ENCODE measurements at regions not wholly inside any gene's neighbourhood (a gene's known extent, or its start where the extent isn't known, plus 50 kb on each side); places are given as distances from the start of the nearest gene placed in this dataset.
A peak's percentile ranks its signal among the peaks of the same experiment; 100 is the strongest.
"Not testable (repeated sequence)": the region's sequence is repeated elsewhere in the genome, so short reads cannot be mapped to it uniquely, and the experiment has no call there.

DNA sequence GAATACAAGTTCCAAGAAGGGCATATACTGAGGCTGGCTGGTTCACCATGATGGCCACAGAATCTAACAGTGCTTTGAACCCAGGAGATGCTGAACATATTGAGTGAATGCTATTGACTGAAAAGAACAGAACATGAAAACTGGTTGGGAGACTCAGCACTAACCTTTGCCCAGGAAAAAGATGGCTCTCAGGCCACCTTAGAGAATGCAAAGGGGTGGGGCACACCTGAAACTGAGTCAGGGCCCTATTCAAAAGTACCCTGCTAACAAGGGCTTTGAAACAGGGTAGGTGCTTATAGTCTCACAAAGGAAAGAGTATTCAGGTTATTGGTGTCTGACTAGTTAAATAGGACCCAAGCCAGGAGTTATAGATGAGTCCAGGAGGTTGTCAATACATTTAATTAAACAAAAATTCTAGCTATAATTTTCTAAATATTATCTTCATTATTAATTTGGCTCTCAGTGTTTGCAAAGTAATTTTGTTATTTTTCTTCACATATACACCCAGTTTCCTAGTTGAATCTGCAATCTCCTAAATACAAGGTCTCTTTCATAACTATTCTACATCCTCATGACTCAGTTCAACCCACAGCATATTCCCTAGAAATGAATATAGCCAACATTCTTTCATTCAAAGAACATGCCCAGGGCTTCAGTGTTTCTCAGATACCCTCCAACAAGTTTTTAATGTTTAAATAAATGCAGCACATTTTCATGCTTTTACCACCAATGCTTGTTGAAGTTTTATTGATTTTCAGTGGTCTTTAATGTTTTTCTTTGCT is 144.2 kb upstream of the RAPGEF2 start:
- no peak for DNase-seq (ENCODE audit: low read depth)

GRCh38 chr4:158962393-158962792 is 140.5 kb upstream of the RAPGEF2 start:
- no peak for DNase-seq (ENCODE audit: low read depth)

- not testable (repeated sequence) for DNase-seq (ENCODE audit: low read depth)
These were observed 139.6 kb upstream of the RAPGEF2 start for GRCh38 chr4:158963282-158963681.

GRCh38 chr4:158964114-158964727 is 138.7 kb upstream of the RAPGEF2 start:
- DNase-seq (ENCODE audit: low read depth), result no peak

- no peak for DNase-seq (ENCODE audit: low read depth)
These were observed 138.2 kb upstream of the RAPGEF2 start for GRCh38 chr4:158964728-158965124.

DNA sequence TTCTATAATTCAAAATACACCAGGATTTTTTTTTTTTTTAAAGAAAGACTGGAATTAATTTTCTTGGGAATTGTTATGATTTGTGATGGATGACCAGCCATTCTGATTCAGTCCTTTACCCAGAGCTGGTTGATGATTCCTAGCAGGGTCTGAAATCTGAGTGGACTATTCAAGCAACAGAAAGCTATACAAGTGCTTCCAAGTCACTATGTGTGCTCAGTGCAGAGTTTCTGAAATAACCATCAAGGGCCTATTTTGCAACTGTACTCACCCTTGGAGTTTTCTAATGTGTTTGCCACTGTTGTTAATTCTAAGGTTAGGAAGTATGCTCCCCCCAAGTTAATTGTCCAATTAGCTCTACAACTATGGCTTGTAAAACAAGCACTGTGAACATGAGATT is 137.7 kb upstream of the RAPGEF2 start:
- DNase-seq (ENCODE audit: low read depth), result no peak

- peak; percentile 3 for DNase-seq (ENCODE audit: low read depth)
These were observed 136.8 kb upstream of the RAPGEF2 start for GRCh38 chr4:158966091-158966490.

GRCh38 chr4:158968961-158969360 is 133.9 kb upstream of the RAPGEF2 start:
- no peak for DNase-seq (ENCODE audit: low read depth)

DNA sequence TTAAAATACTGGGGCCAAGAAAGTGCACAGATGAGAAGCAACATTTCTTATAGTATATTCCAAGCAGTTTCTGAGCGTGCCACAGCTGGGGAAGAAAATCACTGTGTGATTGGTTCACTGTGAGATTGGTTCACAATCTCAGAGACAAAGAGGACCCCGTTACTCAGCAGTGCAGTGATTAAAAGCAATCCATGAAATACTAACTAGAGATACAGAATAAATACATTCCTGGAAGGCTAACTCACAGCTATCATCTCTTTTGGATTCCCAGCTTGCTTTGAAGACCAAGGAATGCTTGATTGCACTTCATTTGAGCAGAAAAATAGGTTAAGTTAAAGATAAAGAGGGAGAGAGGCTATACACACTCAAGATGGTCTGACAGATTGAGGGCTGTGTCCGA is 132.1 kb upstream of the RAPGEF2 start:
- no peak for DNase-seq (ENCODE audit: low read depth)

DNA sequence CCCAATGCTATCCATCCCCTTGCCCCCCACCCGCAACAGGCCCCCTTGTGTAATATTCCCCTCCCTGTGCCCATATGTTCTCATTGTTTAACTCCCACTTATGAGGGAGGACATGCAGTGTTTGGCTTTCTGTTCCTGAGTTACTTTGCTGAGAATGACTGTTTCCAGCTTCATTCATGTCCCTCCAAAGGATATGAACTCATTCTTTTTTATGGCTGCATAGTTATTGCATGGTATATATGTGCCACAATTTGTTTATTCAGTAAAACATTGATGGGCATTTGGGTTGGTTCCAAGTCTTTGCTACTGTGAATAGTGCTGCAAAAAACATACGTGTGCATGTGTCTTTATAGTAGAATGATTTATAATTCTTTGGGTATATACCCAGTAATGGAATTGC is 128.4 kb upstream of the RAPGEF2 start:
- not testable (repeated sequence) for DNase-seq (ENCODE audit: low read depth)

DNA sequence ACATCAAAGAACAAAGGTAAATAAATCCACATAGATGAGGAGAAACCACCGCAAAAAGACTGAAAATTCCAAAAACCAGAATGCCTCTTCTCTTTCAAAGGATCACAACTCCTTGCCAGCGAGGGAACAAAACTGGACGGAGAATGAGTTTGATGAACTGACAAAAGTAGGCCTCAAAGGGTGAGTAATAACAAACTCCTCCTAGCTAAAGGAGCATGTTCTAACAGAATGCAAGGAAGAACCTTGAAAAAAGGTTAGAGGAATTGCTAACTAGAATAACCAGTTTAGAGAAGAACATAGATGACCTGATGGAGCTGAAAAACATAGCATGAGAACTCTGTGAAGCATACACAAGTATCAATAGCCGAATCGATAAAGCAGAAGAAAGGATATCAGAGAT is 122.2 kb upstream of the RAPGEF2 start:
- not testable (repeated sequence) for DNase-seq (ENCODE audit: low read depth)

DNA sequence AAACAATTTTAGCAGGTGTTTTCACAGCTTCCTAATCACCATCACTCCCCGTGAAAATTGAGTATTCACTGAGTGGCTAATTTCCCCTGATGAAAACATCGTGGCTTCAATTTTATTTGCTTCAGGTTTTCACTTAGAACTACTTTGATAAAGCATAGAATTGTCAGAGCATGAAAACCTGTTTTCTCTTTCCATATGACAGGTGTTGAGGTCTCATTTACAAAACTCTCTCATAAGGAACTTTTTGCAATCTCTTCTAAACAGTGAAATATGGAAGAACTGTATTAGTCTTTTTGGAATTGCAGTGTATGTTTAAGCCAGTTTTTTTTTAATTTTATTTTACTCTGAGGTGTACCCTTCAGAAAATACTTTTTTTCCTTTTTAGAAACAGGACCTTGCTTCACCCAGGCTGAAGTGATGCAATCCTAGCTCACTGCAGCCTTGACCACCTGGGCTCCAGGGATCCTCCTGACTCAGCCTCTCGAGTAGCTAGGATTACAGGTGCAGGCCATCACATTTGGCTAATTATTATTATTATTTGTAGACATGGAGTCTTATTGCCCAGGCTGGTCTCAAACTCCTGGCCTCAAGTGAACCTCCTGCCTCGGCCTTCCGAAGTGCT is 111.2 kb upstream of the RAPGEF2 start:
- no peak for DNase-seq (ENCODE audit: low read depth)

GRCh38 chr4:158993891-158994290 is 109.0 kb upstream of the RAPGEF2 start:
- no peak for DNase-seq (ENCODE audit: low read depth)

GRCh38 chr4:158995040-158995439 is 107.8 kb upstream of the RAPGEF2 start:
- DNase-seq (ENCODE audit: low read depth), result no peak

GRCh38 chr4:158995965-158996364 is 106.9 kb upstream of the RAPGEF2 start:
- DNase-seq (ENCODE audit: low read depth), result no peak

GRCh38 chr4:158996669-158997074 is 106.2 kb upstream of the RAPGEF2 start:
- peak; percentile 98 for DNase-seq (ENCODE audit: low read depth)

- DNase-seq (ENCODE audit: low read depth), result no peak
These were observed 105.1 kb upstream of the RAPGEF2 start for GRCh38 chr4:158997660-158998349.

- peak; percentile 78 for DNase-seq (ENCODE audit: low read depth)
These were observed 104.3 kb upstream of the RAPGEF2 start for GRCh38 chr4:158998624-158999023.

DNA sequence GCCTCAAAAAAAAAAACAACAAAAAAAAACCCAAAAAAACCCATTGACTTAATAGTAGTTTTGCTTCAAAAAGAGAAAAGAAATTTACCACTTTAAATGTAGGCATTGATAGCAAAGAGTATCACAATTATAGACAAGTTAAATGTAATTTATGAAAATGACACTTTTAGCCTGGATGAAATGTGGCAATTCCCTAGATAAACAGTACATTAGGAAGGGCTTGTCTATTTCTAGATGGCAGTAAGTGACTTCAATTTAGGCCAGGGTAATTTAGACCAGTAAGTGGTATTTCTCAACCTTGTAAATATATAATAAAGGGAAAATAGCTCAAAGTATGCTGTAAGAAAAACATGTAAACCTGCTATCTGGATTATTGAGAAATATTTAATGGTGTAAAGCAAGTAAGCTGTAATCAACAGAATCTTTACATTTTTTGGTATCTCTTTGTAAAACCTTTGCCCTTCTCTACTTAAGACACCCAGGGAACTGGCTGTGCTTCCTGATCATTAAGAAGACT is 103.7 kb upstream of the RAPGEF2 start:
- DNase-seq (ENCODE audit: low read depth), result no peak

DNA sequence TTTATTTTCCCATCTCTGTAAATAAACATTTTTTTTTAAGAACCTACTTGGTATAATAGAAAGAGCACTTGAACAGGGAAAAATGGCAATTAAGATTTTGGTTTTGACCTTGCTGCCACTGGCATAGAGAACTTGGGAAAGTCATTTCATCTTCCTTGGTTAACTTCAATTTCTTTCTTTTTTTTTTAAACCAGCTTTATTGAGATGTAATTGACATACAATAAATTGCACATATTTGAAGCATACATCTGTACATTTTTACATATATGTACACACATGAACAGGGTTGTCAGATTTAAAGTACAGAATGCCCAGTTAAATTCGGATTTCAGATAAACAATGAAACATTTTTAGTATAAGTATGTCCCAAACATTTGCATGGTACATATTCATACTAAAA is 103.0 kb upstream of the RAPGEF2 start:
- no peak for DNase-seq (ENCODE audit: low read depth)

DNA sequence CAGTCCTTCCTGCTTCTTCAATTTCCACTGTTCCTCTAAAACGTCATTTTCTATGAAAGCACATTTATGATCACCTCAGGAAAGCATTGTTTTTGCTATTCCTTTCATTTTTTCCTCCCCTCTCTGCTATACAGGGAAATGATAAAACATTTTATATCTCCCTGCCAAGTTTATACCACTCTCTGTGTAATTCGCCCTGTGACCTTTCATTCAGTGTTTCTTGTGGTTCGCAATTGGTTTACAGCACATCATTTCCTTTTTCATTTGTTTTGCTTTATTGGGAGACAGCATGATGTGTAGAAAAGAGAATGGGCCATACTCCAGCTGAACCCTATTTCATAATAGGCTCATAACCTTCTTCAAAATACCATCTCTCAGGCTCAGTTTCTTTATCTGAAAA is 99.9 kb upstream of the RAPGEF2 start:
- DNase-seq (ENCODE audit: low read depth), result peak; percentile 43
